ENCODE measurements at regions not wholly inside any gene's neighbourhood (a gene's known extent, or its start where the extent isn't known, plus 50 kb on each side); places are given as distances from the start of the nearest gene placed in this dataset.

DNA sequence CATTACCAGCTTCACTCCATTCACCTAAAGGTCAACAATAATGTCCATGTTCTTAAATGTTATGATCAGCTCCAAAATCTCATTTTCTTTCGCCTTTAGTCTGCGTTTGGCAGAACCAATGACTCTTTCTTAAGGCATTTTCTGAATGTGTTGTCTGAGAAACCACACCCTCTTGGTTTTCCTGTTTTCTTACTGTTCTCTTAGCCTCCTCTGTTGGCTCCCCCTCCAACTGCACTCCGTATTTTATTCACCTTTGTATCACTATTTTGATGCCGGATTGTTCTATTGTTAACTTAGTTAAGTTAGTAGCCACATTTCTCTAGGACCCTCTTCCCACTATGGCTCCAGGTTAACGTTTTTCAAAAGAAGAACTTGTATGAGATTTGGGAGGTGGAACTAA is 185.6 kb downstream of the DMAC1 start:
- ChIA-PET POLR2A (ENCODE audit: unreplicated experiment) (no interaction called here), CTCF (no interaction called here)
- Histone ChIP-seq H4K20me1 (ENCODE audit: insufficient read depth) (no peaks in the 10 kb centered on the region), H3K79me2 (ENCODE audit: low read depth) (no peaks in the 10 kb centered on the region), H3K9me2 (ENCODE audit: insufficient read depth) (no peaks in the 10 kb centered on the region), H3K4me2 (no peak overlapping the region), H2AFZ (no peak overlapping the region), H3K4me3 (no peak overlapping the region), H3K9me3 (ENCODE audit: insufficient read depth, low read depth) (no peaks in the 10 kb centered on the region), H3F3A (ENCODE audit: insufficient read depth, low read depth) (no peaks in the 10 kb centered on the region), H3K4me1 (replicated peaks; ENCODE audit: insufficient read depth) (no peaks in the 10 kb centered on the region), H3K27ac (no peak overlapping the region), H3K36me3 (ENCODE audit: low read depth) (no peaks in the 10 kb centered on the region), H3K27me3 (ENCODE audit: insufficient read depth, low read depth) (no peaks in the 10 kb centered on the region)
- DNase-seq, result no peak
- intact Hi-C loops (cut with micrococcal nuclease; ENCODE audit: unreplicated experiment), result no loop called here
- BruUV-seq (replicated peaks), result no TSS peak
- no peak for TF ChIP-seq EZH2 (IDR thresholded peaks at IDR 0.05; ENCODE audit: low read depth)
- TF ChIP-seq, protein P1, sequence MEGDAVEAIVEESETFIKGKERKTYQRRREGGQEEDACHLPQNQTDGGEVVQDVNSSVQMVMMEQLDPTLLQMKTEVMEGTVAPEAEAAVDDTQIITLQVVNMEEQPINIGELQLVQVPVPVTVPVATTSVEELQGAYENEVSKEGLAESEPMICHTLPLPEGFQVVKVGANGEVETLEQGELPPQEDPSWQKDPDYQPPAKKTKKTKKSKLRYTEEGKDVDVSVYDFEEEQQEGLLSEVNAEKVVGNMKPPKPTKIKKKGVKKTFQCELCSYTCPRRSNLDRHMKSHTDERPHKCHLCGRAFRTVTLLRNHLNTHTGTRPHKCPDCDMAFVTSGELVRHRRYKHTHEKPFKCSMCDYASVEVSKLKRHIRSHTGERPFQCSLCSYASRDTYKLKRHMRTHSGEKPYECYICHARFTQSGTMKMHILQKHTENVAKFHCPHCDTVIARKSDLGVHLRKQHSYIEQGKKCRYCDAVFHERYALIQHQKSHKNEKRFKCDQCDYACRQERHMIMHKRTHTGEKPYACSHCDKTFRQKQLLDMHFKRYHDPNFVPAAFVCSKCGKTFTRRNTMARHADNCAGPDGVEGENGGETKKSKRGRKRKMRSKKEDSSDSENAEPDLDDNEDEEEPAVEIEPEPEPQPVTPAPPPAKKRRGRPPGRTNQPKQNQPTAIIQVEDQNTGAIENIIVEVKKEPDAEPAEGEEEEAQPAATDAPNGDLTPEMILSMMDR (conservative IDR thresholded peaks at IDR 0.05), result no peak

DNA sequence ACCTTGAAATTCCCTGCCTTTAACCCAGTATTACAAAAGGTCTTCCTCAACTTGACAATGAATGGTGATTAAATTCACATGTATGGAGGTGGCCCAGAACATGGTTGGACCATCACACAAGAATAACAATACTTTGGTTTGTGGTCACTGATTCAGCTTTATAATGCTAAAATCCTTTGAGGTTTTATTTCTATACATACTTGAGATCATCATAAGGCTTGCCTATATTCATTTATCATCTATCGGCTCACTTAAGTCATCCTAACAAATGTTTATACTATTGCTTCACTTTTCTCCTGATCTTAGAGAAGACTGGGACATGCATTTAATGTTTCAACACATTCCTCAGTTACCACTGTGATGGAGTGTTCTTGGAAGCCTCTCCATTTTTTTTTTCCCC is 191.3 kb downstream of the DMAC1 start:
- CTCF ChIA-PET, result no interaction called here
- TF ChIP-seq, protein P1 (conservative IDR thresholded peaks at IDR 0.05), result no peak
- no peak for TF ChIP-seq EZH2 (IDR thresholded peaks at IDR 0.05; ENCODE audit: low read depth)
- Histone ChIP-seq H3K9me2 (ENCODE audit: insufficient read depth) (no peaks in the 10 kb centered on the region), H3K79me2 (ENCODE audit: low read depth) (no peaks in the 10 kb centered on the region), H2AFZ (no peak overlapping the region), H3K9me3 (ENCODE audit: insufficient read depth, low read depth) (no peaks in the 10 kb centered on the region), H3K4me2 (no peak overlapping the region), H3F3A (ENCODE audit: insufficient read depth, low read depth) (no peaks in the 10 kb centered on the region), H3K36me3 (ENCODE audit: low read depth) (no peaks in the 10 kb centered on the region), H3K27ac (no peak overlapping the region), H3K4me3 (no peak overlapping the region), H3K27me3 (ENCODE audit: insufficient read depth, low read depth) (no peaks in the 10 kb centered on the region), H3K4me1 (replicated peaks; ENCODE audit: insufficient read depth) (no peaks in the 10 kb centered on the region), H4K20me1 (ENCODE audit: insufficient read depth) (no peaks in the 10 kb centered on the region)
- POLR2A ChIA-PET (ENCODE audit: unreplicated experiment), result no interaction called here
- intact Hi-C loops (cut with micrococcal nuclease; ENCODE audit: unreplicated experiment), result no loop called here
- no peak for DNase-seq
- no TSS peak for BruUV-seq (replicated peaks)

DNA sequence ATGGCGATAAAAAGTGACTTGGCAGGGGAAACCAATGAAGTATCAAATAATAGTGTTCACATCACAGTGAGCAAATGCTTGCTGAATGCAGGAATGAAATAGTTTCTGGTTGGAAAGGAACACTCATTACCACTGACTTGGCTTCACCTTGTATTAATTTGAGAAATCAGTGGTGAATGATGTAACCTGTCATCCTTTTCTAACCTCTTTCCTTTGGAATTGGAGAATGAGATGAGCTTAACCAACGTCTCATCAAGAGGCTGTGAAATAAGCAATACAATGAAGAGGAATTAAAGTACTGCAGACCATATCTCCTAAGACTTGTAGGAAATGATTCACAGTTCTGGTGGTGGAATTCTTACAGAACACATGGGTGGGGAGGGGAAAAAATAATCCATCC is 192.2 kb downstream of the DMAC1 start:
- no peak overlapping the region for H3K4me3 ChIP-seq
- no peaks in the 10 kb centered on the region for H3K36me3 ChIP-seq (ENCODE audit: low read depth)
- H3K9me3 ChIP-seq (ENCODE audit: insufficient read depth, low read depth), result no peaks in the 10 kb centered on the region
- H3K79me2 ChIP-seq (ENCODE audit: low read depth), result no peaks in the 10 kb centered on the region
- no peaks in the 10 kb centered on the region for H3K27me3 ChIP-seq (ENCODE audit: insufficient read depth, low read depth)
- intact Hi-C loops (cut with micrococcal nuclease; ENCODE audit: unreplicated experiment), result no loop called here
- H3K9me2 ChIP-seq (ENCODE audit: insufficient read depth), result no peaks in the 10 kb centered on the region
- H2AFZ ChIP-seq, result no peak overlapping the region
- H3K4me2 ChIP-seq, result no peak overlapping the region
- no peak overlapping the region for H3K27ac ChIP-seq
- DNase-seq, result no peak
- H3F3A ChIP-seq (ENCODE audit: insufficient read depth, low read depth), result no peaks in the 10 kb centered on the region
- TF ChIP-seq EZH2 (IDR thresholded peaks at IDR 0.05; ENCODE audit: low read depth), result no peak
- TF ChIP-seq, protein P1 (conservative IDR thresholded peaks at IDR 0.05), result no peak
- POLR2A ChIA-PET (ENCODE audit: unreplicated experiment), result no interaction called here
- CTCF ChIA-PET, result no interaction called here
- no peaks in the 10 kb centered on the region for H3K4me1 ChIP-seq (replicated peaks; ENCODE audit: insufficient read depth)
- H4K20me1 ChIP-seq (ENCODE audit: insufficient read depth), result no peaks in the 10 kb centered on the region
- BruUV-seq (replicated peaks), result no TSS peak
